T follicular helper cell (primary cell): ENCODE measurements at regions not wholly inside any gene's neighbourhood (a gene's known extent, or its start where the extent isn't known, plus 50 kb on each side); places are given as distances from the start of the nearest gene placed in this dataset.

ENCODE experiments used
- DNase-seq: peaks from one replicate; pipeline ENCODE4 v3.0.0-alpha.2; 2020; ENCODE audit warnings: low read depth

DNA sequence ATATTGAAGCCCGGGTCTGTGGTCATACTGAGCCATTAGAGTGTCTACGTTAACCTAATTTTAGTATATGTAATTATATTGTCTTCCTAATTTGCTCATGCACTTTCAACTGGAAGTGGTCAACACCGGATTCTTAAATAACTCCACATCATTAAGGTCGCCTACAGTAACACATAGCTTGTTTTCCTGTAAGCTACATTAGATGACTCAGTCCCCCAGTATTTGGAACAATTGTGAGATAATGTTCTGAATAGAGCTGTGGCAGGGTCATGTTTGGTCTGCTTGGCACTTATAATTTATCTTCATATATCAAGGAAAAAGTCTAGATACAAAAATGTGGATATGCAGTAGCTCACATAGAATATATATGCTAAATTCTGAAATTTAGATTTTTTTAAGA, 486.2 kb downstream of the IGSF11 start:
- DNase-seq: no peak

DNA sequence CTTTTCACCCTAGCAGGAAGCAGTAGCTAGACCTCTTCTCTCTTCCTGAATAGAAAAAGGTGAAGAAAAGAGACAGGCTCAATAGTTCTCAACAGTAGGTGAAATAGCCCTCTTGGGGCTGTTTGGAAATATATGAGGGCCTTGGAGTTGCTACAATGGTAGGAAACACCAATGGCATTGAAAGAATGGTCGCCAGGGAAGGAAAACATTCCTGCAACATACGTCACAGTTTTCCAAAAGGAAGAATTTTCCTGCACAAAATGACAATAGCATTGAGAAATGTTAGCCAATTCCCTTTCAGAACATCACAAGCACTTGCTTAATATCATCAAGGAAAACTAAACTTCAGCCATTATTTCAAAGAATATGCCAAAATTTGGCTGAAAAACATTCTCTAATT, 484.5 kb downstream of the IGSF11 start:
- no peak for DNase-seq

DNA sequence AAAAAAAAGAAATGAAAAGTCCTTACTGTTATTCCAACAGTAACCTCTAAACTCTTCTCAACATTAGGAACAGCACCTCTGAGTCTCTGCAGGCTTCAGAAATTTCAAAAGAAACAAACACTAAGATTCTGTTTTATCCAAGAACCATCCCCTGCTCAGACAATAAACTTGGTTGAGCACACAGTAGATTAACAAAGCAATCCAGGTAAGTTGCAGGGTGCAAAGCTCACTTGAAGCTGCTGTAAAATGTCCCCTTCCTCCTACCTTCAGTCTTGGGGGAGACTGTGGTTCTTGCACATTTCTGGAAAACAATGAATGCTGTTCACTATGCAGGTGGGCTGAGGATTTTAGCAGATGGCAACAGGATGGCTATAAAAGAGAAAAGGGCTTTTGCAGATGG, 484.1 kb downstream of the IGSF11 start:
- no peak for DNase-seq

DNA sequence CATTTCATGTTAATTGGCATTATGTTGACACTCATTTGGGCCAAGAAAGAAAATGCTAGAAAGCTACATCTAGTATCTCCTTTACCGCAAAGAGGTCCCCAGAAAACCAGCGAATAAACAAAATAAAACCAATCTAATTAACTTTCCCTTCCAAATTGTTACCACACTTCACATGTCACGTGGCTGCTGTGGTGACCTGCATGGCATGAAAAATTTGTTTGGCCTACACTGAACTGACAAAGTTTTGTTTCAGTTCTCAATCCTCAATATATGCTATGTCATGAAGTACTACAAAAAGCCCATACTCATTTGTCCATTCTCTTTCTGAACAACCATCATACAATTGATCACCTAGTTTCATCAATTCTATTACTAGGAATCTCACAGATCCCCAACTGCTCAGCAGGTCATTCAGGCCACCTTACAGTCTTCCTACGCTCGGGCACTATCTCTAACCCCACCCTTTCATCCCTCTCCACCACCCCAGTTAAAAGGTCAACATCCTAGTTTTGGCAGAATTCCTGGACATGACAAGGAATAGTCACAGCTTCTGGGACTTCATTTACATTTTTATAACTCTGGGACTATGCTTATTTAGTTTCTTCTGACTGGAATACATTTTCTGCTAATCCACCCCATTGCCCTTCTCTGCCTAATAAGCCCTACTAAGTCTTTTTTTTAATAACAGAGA, 480.4 kb downstream of the IGSF11 start:
- DNase-seq: no peak

DNA sequence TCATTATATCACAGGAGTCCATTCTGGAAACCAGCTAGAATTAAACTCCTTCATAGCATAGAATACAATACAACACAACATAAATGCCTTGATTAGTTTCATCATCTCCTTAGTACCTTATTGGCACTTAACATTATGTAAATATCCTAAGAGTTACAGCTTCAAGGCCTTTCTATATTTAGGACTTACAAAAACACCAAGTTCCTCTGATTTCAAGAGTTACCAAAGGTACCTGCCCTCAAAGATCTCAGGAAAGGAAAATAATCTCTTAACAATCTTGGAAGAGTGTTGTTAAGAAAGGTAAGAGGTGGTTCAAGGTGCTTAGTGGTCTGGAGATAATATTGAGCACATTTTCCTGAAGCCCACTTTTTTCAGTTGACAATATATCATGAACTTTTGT, 477.7 kb downstream of the IGSF11 start:
- no peak for DNase-seq

DNA sequence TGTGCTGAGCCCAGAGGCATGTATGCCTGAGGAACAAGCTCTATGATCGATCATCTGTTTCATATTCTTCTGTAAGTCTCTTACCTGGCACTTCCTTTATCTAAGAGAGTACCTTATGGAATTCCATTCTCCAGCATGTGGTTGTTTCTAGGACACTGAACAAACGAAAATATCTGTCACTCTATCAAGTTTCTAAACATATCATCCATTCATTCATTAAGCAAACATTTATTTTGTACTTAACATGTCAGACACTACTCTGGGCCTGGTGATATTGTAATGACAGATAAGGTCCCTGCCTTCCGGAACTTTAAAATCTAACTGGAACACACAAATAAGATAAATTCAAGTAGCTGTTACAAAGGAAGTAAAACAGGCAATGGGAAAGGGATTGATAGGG, 477.1 kb downstream of the IGSF11 start:
- DNase-seq: no peak

DNA sequence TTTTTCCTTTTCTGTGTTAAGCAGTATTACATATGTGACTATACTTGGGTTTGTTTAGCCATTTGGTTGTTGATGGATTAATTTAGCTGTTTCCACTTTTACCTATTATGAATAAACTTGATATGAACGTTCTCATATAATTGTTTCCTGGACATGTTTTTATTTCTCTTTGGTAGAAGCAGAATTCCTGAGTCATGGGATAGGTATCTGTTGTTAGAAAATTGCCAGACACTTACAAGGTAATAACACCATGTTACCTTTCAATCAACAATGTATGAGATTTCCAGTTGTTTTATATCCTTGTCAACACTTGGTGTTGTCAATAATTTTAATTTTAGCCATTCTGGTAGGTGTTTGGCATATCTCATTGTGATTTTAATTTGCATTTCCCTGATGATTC, 475.4 kb downstream of the IGSF11 start:
- DNase-seq: no peak

DNA sequence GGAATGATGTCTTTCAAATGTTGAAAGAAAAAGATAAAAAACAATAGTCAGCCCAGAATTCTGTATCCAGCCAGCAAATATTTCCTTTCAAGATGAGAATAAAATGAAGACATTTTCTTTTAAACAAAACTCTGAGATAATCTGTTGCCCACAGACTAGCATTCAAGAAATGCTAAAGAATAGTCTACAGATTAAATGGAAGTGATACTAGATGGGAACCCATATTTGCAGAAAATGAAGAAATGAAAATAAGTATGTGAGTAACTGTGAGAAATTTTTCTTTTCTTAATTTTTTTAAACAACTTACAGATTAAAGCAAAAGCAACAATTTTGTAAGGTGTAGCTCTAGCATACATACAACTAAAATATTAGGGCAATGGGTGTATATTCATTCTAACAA, 469.8 kb downstream of the IGSF11 start:
- no peak for DNase-seq

DNA sequence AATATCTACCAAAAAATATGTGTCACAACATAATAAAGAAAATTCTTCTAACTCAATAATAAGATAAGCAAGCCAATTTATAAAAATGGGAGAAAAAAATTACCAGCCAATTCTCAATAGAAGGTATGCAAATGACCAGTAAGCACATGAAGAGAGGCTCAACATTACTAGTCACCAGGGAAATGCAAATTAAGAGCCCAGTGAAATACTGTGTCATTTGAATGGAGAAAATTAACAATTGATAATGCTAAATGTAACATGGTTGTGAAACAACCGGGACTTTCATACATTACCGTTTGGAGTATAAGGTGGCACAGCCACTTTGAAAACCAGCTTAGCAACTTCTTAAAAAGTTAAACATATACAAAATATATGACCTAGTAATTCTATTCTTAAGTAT, 460.7 kb downstream of the IGSF11 start:
- DNase-seq: no peak

DNA sequence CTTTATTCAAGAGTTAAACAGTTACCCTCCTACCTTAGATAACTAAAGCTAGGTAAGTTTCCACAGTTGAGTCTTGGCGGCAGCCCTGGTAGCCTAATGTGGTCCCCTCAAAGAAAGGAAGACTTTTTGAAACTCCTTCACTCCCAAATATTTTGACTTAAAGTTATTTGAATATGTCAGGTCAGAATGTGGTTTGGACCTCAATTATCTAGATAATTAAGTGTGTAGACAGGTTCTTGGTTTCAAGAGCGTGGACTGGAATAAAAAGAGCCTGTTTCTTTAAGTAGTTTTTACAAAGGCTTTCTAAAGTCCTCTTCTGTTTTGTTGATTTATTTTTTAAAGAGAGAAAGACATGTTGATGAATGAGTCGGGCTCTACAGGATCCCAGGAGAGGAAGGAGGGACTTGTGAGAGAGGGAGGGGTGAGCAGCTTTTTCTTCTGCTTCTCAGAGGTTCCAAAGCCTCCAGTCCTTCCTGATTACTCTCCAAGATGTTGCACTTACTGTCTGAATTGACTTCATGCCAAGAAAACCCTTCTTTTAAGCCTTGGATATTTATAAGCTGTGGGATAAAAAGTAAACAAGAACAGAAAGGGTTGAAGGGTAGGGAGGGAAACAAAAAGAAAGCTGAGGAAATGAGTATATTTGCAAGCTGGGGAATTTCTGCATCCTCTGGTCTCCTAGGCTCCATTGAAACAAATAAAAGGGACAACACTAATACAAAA, 457.4 kb downstream of the IGSF11 start:
- no peak for DNase-seq

DNA sequence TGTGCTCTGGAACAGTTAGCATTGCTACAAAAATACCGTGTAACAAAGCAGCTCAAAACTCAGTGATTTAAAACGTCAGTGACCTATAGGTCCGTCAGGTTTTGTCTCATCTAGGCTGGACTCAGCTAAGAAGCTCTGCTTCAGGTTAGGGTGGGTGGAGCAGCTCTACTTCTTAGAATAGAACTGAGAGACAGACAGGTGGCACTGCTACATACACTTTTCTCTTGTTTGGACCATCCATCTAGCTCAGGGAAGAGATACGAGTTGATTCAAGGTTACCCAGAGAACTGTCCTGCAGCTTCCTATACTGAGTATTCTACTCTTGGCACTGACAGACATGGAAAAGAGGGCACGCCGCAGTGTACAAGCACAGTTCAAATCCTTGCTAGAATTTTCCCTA, 456.1 kb downstream of the IGSF11 start:
- DNase-seq: no peak

DNA sequence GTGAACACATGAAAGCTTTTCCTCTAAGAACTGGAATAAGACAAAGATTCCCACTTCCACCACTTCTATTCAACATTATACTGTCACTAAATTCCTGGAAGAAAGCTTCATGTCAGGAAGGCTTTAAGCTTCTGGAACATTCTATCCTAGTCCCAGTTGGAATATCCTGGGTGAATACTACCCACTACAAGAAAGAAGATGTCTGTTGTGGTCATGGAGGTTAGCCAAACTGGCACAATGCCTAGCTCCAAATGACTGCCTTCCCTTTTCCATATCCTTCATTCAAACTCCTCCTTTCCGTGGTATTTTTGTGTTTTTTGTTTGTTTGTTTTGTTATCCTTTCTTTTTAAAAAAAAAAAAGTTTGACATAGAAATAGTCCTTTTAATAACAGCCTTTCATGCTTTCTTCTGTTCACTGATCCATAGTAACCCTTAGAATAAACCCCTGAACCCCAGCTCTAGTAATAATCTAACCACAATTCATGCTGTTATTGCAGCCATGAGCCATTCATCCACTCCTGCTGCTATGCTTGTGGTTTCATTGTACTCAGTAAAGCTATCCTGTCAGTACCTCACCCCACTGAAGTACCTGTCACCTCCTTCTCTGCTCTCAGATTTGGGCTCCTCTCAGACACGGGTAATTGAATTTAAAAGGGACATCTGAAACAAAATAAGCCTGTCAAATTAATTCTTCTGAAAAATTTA, 447.5 kb downstream of the IGSF11 start:
- no peak for DNase-seq

DNA sequence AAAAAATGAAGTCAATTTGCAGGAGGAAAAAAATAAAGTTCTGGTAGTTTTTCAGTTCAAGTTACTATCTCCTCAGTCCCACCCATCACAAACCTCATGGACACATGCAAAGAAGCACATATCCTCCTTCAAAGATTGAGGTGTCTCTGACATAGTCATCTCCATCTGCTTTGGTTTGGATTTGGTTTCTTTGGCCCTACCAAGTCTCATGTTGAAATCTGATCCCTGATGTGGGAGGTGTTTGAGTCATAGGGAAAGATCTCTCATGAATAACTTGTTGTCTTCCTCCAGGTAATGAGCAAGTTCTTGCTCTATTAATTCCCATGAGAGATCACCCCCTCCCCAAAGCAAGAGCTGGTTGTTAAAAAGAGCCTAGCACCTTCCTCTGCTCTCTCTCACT, 446.8 kb downstream of the IGSF11 start:
- no peak for DNase-seq

DNA sequence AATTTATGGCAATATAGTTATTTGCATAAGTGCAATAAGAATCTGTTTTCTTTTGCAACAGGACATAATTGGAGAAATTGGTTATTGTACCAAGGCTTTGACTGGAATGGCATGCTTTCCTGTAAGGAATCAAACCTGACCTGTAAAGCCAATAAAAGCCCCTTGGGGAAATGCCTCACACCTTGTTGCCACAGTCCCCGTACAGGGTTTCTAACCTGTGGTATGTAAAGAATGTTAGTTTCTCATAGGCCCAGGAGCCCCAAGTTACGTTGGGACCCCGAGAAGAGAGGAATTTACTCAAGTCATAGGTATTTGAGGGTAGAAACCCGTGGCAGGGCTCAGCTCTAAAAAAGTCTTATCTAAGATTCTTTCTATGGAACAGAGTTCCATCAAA, 441.4 kb downstream of the IGSF11 start:
- no peak for DNase-seq

DNA sequence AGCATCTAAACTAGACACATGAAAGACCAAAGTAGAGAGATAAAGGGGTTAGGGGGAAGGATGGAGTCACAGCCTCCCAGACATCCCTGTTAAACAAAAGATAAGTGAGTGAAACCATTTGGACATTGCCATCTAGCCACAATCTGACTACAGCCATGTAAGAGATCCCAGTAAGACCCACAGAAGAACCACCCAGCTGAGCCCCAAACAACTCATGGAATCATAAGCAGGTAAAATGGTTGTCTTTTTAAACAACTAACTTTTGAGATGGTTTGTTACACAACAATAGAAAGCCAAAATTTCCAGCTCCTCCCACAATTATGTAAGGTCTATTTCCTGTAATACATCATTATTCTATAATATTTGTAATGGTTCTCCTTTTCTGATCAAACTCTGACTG, 437.5 kb downstream of the IGSF11 start:
- no peak for DNase-seq

DNA sequence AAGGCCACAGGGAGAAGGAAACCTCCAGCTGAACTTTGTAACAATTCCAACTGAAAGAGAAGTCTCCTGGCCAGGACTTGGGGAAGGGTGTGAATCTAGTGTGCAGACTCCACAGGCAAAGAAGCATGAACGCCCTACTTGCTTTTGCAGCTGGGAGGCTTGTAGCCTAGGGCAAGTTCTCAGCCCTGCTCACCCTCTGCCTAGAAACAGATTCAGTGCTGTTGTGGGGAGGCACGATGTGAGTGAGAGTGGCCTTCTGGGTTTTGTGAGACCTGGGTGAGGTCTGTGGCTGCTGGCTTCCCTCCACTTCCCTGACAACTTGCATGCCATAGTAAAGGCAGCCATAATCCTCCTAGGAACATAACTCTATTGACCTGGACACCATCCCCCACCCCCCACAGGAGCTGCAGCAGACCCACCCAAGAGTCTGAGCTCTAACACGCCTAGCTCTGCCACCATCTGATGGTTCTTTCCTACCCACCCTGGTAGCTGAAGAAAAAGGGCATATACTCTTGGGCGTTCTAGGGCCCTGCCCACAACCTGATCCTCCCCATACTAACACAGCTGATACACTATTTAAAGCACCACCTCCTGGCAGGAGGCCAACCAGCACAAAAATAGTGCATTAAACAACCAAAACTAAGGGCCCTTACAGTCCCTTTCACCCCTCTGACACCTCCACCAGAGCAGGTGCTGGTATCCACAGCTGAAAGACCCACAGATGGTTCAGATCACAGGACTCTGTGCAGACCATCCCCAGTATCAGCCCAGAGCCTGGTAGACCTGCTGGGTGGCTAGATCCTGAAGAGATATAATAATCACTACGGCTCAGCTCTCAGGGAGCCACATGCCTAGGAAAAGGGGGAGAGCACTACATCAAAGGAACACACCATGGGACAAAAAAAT, 426.5 kb downstream of the IGSF11 start:
- no peak for DNase-seq

DNA sequence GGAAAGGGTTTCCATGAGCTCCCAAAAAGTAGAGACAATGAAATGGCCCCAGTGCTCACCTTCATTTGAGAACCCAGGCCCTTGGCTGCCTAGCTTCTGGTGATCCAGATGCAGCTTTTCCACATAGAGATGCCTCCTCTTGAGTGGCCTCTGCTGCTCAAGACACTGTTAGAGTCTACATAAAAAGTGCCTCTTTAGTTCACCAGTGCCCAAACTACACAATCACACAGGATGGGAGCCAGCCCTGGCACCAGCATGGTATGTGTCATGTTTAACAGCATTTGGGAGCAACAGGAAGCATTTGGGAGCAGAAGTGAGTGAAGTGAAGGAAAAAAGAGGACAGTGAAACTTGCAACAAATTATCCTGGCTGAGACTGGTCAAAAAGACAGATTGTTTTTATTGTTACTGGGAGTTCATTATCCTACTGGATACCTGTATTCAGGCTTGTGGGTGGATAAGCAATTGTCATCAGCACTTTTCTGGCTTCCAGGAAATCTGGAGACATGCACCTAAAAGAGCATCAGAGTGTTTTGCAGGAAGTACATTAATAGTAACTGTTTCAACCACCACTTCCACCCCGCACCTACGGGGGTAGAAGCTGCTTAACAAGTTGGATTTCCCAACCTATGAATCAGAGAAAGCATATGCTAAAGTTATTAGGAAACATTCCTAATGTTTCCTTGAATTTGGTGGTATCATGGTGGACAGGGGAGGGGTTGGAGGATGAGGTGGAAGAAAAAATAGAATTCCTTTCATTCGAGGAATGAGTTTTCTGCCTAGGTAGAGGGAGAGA, 416.2 kb downstream of the IGSF11 start:
- no peak for DNase-seq

DNA sequence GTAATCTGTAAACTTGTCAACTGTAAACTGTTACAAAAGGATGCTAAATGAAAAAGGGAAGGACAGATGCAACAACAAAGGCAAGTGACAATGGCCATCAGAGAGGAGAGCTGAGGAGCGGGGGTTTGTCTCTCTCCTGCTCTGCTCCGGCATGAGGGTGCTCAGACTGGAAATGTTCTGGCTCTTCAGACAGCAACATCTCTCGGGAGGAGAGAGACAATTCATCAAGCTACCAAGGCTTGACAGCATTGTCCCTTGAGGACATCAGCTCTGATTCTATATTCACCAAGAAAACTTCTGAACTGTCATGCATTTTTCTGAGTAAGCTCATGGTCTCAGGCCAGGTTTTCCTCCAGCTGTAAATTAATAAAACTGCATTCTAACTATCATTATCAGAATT, 408.2 kb downstream of the IGSF11 start:
- no peak for DNase-seq

DNA sequence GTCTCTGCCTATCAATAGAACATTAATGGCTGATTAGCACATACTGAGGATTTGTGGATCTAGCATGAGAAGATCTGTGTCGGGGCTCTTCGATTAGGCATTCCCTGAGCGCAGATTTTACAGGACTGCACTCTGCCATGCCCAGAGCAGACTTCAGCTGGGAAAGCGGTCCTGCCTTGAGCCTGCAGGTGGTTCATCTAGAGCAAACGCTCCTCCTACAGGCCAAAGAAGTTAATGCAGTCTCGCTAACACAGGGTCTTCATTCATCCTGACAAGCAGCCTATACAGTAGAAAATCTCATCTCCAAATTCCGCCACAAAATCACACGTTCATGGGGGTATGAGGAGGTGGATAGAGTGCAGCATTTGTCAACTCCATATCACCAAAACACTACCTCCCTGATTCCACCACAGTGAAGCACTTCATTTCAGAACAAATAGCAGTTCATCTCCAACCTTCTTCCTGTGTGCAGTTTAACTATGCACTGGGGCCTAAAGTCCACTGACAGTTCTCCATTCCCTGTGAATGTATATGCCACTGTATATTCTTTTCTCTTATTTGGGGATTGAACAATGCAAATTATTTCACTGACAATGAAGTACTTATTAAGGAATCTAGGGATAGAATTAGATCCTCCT, 405.8 kb downstream of the IGSF11 start:
- no peak for DNase-seq

DNA sequence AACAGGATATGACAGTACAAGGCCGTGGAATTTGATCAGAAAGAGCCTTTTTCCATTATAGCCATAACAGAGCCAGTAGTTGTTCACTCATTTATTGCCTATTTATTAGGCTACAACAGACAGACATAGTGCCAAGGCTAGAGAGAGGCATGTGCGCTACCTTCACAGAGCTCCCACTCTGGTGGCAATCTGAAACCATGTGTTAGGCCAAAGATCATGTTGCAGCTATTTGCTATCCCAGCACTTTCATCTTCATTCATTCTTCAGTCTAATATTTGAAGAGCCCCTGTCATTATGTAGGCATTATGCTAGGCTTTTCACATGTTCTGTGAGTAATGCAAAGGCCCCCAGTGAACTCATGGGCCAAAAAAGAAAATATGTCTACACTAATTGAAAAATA, 404.8 kb downstream of the IGSF11 start:
- DNase-seq: no peak

DNA sequence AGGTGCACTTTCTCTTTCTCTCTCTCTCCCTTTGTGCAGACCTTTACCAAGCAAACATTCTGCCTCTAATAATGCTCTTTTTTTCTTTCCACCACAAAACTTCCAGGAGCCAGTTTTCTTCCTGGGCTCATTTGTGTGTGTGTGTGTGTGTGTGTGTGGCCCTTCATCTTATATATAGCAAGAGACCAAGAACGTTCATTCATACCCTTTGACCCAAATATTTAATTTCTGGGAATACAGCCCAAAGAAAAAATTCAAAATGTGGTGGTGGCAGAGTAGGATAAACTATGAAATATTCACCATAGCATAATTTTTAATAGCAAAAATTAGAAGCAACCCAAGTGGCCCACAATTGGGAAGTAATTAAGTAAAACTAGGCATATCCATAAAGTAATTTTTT, 398.9 kb downstream of the IGSF11 start:
- no peak for DNase-seq
